Sigmoid colon (tissue), 4 donors: ENCODE measurements at regions not wholly inside any gene's neighbourhood (a gene's known extent, or its start where the extent isn't known, plus 50 kb on each side); places are given as distances from the start of the nearest gene placed in this dataset.

Experiments
- CTCF ChIP-seq, 4 experiments: fragments of 450-650 bp in 3 of 4; fragments of 200-600 bp in 1 of 4; IDR thresholded peaks; one replicate each; pipeline ENCODE4 v1.5.1; 2016 to 2019; ENCODE audit warnings: antibody characterized with exemption in 4 of 4, mild to moderate bottlenecking in 3 of 4, moderate library complexity in 2 of 4
- EP300 ChIP-seq, 4 donors: sonication (generic); formaldehyde crosslinking; IDR thresholded peaks; one replicate each; pipeline ENCODE4 v1.6.1; 2017; ENCODE audit warnings: antibody characterized with exemption in 4 of 4
- POLR2A ChIP-seq, 2 donors: fragments of 450-650 bp; IDR thresholded peaks; one replicate each; pipeline ENCODE4 v1.6.1; 2016; ENCODE audit warnings: antibody characterized with exemption in 2 of 2, mild to moderate bottlenecking in 2 of 2, moderate library complexity in 2 of 2
- POLR2AphosphoS5 ChIP-seq, 4 donors: sonication (generic); formaldehyde crosslinking; IDR thresholded peaks; one replicate each; pipeline ENCODE4 v1.6.1; 2017; ENCODE audit warnings: antibody characterized with exemption in 4 of 4

GRCh38 chr18:44625386-44625785 is 55.3 kb upstream of the SETBP1 start:
- TF ChIP-seq CTCF (IDR thresholded peaks at IDR 0.05) = no peak
- TF ChIP-seq POLR2A (IDR thresholded peaks at IDR 0.05) = no peak
- TF ChIP-seq EP300 (IDR thresholded peaks at IDR 0.05) = no peak
- TF ChIP-seq POLR2AphosphoS5 (IDR thresholded peaks at IDR 0.05) = no peak
